Prostate gland (tissue), 2 donors: ENCODE measurements at regions not wholly inside any gene's neighbourhood (a gene's known extent, or its start where the extent isn't known, plus 50 kb on each side); places are given as distances from the start of the nearest gene placed in this dataset.

Source experiments
- DNase-seq: peaks from one replicate; pipeline ENCODE4 v3.0.0-alpha.2; 2019; ENCODE audit warnings: low spot score
- H3K27ac ChIP-seq, 2 donors: fragments of 200-600 bp; sonication (generic); 2 replicates each; pipeline ENCODE4 v1.5.1; 2017 to 2019
- H3K27me3 ChIP-seq: fragments of 200-600 bp; sonication (generic); replicated peaks from 2 replicates; pipeline ENCODE4 v1.5.1; 2019; ENCODE audit not compliant: insufficient read depth
- H3K36me3 ChIP-seq, 2 donors: fragments of 200-600 bp; sonication (generic); 1 replicate in 1 of 2; 2 replicates in 1 of 2; pipeline versions ENCODE4 v1.5.1 to v1.8.1; 2017 to 2019
- H3K4me1 ChIP-seq: fragments of 200-600 bp; sonication (generic); replicated peaks from 2 replicates; pipeline ENCODE4 v1.5.1; 2019
- H3K4me3 ChIP-seq, 2 donors: fragments of 200-600 bp; sonication (generic); 2 replicates each; pipeline ENCODE4 v1.5.1; 2017 to 2019
- H3K9me3 ChIP-seq: fragments of 200-600 bp; sonication (generic); 2 replicates; pipeline ENCODE4 v1.5.1; 2017
- POLR2A ChIP-seq: fragments of 450-650 bp; IDR thresholded peaks from one replicate; pipeline ENCODE4 v1.6.1; 2016; ENCODE audit warnings: antibody characterized with exemption, mild to moderate bottlenecking
- POLR2AphosphoS5 ChIP-seq: sonication (generic); formaldehyde crosslinking; IDR thresholded peaks from one replicate; pipeline ENCODE4 v1.6.1; 2017; ENCODE audit warnings: antibody characterized with exemption
- WGBS: methylation state at CpG from one replicate; pipeline ENCODE4 v1.1.5; 2018; 5-methylcytosine and 5-hydroxymethylcytosine counted together
- intact Hi-C: fragments of 100-400 bp; cut with DNase I; formaldehyde crosslinking; loops from one replicate; pipeline ENCODE4 v1.14.2; 2022
- TF ChIP-seq, protein P1 (sequence below), 4 experiments: fragments of 200-600 bp in 2 of 4; fragments of 450-650 bp in 2 of 4; sonication (generic) in 2 of 4; IDR thresholded peaks; 1 replicate in 3 of 4; 2 replicates in 1 of 4; pipeline ENCODE4 v1.5.1; 2016 to 2019; ENCODE audit warnings: antibody characterized with exemption in 4 of 4, mild to moderate bottlenecking in 2 of 4, moderate library complexity in 2 of 4

DNA sequence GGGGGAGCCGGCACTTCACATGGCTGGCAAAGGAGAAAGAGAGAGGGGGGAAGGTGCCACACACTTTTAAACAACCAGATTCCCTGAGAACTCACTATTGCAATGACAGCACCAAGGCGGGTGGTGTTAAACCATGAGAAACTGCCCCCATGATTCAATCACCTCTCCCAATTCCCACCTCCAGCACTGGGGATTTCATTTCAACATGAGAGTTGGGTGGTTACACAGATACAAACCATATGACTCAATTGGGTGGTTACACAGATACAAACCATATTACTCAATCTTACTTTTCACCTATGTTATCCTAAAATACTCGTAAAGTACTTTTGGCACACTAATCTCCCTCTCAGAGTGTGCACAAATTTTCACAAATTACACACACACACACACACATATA lies 1097.5 kb upstream of the TMPRSS15 start:
- no peaks in the 10 kb centered on the region for H3K36me3 ChIP-seq
- intact Hi-C loops, result no loop called here

DNA sequence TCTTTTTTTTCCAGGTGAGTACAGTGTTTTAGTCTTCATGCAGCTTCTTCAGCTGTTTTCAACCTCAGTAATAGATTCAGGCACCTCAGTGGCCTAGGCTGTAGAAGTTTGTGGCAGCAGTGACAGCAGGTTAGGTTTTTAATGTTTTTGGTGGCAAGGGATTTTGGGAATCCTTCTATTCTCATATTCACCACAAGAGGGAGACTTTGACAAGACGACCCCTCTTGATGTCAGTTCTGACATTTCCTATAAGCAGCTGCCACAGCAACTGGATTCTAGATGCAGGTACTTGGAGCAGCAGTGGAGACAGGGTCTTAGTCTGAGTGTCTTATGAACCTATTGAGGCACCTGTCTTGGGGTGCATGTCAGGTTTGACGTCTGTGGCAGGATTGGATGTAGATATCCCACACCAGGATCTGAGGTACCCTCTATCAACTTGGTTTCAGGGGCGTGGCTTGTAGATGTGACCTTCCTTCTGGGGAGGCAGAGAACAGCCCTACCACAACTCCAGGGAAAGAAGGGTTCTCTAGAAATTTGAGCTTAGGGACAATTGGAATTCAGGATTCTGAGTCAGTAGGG lies 1104.2 kb upstream of the TMPRSS15 start:
- DNase-seq, result no peak

More for the DNA sequence above, 1097.5 kb upstream of the TMPRSS15 start:
- H3K27ac ChIP-seq, result no peak overlapping the region
- H3K4me1 ChIP-seq, result no peaks in the 10 kb centered on the region
- no peaks in the 10 kb centered on the region for H3K9me3 ChIP-seq
- TF ChIP-seq POLR2A (no peak), POLR2AphosphoS5 (no peak)
- TF ChIP-seq, protein P1, sequence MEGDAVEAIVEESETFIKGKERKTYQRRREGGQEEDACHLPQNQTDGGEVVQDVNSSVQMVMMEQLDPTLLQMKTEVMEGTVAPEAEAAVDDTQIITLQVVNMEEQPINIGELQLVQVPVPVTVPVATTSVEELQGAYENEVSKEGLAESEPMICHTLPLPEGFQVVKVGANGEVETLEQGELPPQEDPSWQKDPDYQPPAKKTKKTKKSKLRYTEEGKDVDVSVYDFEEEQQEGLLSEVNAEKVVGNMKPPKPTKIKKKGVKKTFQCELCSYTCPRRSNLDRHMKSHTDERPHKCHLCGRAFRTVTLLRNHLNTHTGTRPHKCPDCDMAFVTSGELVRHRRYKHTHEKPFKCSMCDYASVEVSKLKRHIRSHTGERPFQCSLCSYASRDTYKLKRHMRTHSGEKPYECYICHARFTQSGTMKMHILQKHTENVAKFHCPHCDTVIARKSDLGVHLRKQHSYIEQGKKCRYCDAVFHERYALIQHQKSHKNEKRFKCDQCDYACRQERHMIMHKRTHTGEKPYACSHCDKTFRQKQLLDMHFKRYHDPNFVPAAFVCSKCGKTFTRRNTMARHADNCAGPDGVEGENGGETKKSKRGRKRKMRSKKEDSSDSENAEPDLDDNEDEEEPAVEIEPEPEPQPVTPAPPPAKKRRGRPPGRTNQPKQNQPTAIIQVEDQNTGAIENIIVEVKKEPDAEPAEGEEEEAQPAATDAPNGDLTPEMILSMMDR (IDR thresholded peaks at IDR 0.05), result no peak
- 96% methylated on average over 3 of the region's 3 CpGs for WGBS
- DNase-seq, result no peak
- no peak overlapping the region for H3K4me3 ChIP-seq
- no peaks in the 10 kb centered on the region for H3K27me3 ChIP-seq

DNA sequence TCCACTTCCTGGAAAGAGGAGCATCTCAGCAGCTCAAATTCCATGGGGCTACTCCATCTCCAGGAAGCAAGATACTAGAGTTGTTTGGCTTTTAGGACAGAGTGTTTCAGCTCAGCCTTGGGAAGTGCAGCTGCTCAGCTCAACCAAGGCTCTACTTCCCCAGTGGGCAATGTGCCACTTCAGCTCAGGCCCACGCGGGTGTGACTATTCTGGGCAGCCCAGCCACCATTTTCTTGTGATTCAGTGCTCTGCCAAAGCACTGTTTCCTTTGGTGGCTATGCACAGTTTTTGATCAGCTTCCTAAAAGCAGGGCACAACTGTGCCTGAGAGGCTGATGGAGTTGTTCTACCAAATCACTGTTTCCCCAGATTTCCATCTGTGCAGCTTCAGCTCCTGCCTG lies 1104.9 kb upstream of the TMPRSS15 start:
- TF ChIP-seq POLR2A, result no peak
- no peak for TF ChIP-seq POLR2AphosphoS5
- TF ChIP-seq, protein P1 (IDR thresholded peaks at IDR 0.05), result no peak
- intact Hi-C loops, result no loop called here
- 100% methylated on average over 2 of the region's 2 CpGs for WGBS
- Histone ChIP-seq H3K27me3 (no peaks in the 10 kb centered on the region), H3K4me3 (no peak overlapping the region), H3K27ac (no peak overlapping the region), H3K36me3 (no peaks in the 10 kb centered on the region), H3K4me1 (no peaks in the 10 kb centered on the region), H3K9me3 (no peaks in the 10 kb centered on the region)
- no peak for DNase-seq

More for the DNA sequence above, 1104.2 kb upstream of the TMPRSS15 start:
- TF ChIP-seq POLR2AphosphoS5 (no peak), POLR2A (no peak)
- TF ChIP-seq, protein P1 (IDR thresholded peaks at IDR 0.05), result no peak
- intact Hi-C loops, result no loop called here
- no peaks in the 10 kb centered on the region for H3K27me3 ChIP-seq
- no peak overlapping the region for H3K27ac ChIP-seq
- 73% methylated on average over 3 of the region's 3 CpGs for WGBS
- H3K36me3 ChIP-seq, result no peaks in the 10 kb centered on the region
- H3K9me3 ChIP-seq, result no peaks in the 10 kb centered on the region
- H3K4me3 ChIP-seq, result no peak overlapping the region
- no peaks in the 10 kb centered on the region for H3K4me1 ChIP-seq

DNA sequence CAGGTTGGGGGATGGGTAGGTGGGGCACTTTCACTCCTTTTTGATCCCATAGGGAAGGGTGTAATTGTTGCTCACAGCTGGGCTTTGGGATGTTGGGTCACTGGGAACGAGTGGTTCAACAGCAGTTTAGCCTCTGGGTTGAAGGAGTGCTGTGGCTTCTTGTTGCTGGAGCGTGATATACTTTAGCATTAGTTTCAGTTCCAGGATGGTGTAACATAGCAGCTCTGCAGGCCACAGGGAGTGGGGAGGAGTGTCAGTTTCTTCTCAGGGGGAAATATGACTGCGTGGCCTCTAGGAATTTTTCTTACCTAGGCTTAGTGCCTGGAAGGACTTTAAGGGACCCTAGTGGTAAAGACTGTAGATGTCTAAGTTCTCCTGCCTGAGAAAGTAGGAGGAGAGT lies 1105.3 kb upstream of the TMPRSS15 start:
- Histone ChIP-seq H3K36me3 (no peaks in the 10 kb centered on the region), H3K4me1 (no peaks in the 10 kb centered on the region), H3K9me3 (no peaks in the 10 kb centered on the region), H3K27ac (no peak overlapping the region), H3K4me3 (no peak overlapping the region), H3K27me3 (no peaks in the 10 kb centered on the region)
- TF ChIP-seq, protein P1 (IDR thresholded peaks at IDR 0.05), result no peak
- TF ChIP-seq POLR2A (no peak), POLR2AphosphoS5 (no peak)
- no peak for DNase-seq
- intact Hi-C loops, result no loop called here
- WGBS, result 63% methylated on average over 3 of the region's 3 CpGs

DNA sequence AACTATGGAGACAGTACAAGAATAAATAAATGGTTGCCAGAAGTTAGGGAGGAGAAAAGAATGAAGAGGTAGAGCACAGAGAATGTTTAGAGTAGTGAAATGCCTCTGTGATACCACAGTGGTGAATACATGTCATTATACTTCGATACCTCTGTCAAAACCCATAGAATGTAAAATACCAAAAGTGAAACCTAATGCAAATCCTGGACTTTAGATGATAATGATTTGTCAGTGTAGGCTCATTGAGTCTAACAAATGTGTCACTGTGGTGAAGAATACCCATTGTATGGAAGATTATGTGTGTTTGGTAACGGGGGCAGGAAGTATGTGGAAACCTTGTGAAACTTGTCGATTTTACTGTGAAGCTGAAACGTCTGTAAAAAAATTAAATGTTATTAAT lies 1106.5 kb upstream of the TMPRSS15 start:
- DNase-seq, result no peak
- intact Hi-C loops, result no loop called here
- Histone ChIP-seq H3K27ac (no peak overlapping the region), H3K4me1 (no peaks in the 10 kb centered on the region), H3K4me3 (no peak overlapping the region), H3K27me3 (no peaks in the 10 kb centered on the region), H3K36me3 (no peaks in the 10 kb centered on the region), H3K9me3 (no peaks in the 10 kb centered on the region)
- TF ChIP-seq, protein P1 (IDR thresholded peaks at IDR 0.05), result no peak
- TF ChIP-seq POLR2A, result no peak
- no peak for TF ChIP-seq POLR2AphosphoS5
- WGBS, result 92% methylated on average over 4 of the region's 4 CpGs
